H1 (cell line): ENCODE measurements at regions not wholly inside any gene's neighbourhood (a gene's known extent, or its start where the extent isn't known, plus 50 kb on each side); places are given as distances from the start of the nearest gene placed in this dataset.

Experiments used
- TCF12 ChIP-seq: IDR thresholded peaks from 2 replicates; pipeline ENCODE4 v1.6.1; 2011; ENCODE audit warnings: low read depth, mild to moderate bottlenecking, low read length
- TF ChIP-seq, protein P1 (sequence below): IDR thresholded peaks from 2 replicates; pipeline ENCODE4 v1.6.1; 2012; ENCODE audit warnings: inconsistent platforms
- TF ChIP-seq, protein P2 (sequence below): IDR thresholded peaks from 2 replicates; pipeline ENCODE4 v1.6.1; 2012; ENCODE audit warnings: low read length, inconsistent platforms

DNA sequence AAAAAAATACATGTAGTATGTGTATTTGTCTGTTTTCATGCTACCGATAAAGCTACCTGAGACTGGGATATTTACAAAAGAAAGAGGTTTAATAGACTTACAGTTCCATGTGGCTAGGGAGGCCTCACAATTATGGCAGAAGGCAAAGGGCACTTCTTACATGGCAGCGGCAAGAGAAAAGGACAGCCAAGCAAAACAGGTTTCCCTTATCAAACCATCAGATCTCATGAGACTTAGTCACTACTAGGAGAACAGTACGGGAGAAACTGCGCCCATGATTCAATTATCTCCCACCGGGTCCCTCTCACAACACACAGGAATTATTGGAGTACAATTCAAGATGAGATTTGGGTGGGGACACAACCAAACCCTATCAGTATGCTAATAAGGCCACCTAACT lies 137.0 kb upstream of the ELOVL6 start (continued):
- TF ChIP-seq, protein P1, sequence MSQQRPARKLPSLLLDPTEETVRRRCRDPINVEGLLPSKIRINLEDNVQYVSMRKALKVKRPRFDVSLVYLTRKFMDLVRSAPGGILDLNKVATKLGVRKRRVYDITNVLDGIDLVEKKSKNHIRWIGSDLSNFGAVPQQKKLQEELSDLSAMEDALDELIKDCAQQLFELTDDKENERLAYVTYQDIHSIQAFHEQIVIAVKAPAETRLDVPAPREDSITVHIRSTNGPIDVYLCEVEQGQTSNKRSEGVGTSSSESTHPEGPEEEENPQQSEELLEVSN: no peak
- no peak for TF ChIP-seq TCF12
- TF ChIP-seq, protein P2, sequence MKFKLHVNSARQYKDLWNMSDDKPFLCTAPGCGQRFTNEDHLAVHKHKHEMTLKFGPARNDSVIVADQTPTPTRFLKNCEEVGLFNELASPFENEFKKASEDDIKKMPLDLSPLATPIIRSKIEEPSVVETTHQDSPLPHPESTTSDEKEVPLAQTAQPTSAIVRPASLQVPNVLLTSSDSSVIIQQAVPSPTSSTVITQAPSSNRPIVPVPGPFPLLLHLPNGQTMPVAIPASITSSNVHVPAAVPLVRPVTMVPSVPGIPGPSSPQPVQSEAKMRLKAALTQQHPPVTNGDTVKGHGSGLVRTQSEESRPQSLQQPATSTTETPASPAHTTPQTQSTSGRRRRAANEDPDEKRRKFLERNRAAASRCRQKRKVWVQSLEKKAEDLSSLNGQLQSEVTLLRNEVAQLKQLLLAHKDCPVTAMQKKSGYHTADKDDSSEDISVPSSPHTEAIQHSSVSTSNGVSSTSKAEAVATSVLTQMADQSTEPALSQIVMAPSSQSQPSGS: no peak
- TF ChIP-seq, all 59 proteins: peak for 0
